ENCODE measurements at regions not wholly inside any gene's neighbourhood (a gene's known extent, or its start where the extent isn't known, plus 50 kb on each side); places are given as distances from the start of the nearest gene placed in this dataset.

- Histone ChIP-seq H3K27me3 (no peaks in the 10 kb centered on the region), H3K9me3 (no peaks in the 10 kb centered on the region), H3K4me1 (peaks cover 0 to 14% (median 1%) of the 10 kb centered on the region in 4 donors), H3K27ac (no peak overlapping the region), H3K4me3 (peak overlapping the region in 3 of 4 donors; percentile 8 to 38 (median 26)), H3K36me3 (no peaks in the 10 kb centered on the region)
- DNase-seq (ENCODE audit: low spot score in 2 of 2): peak; percentile 62 to 86
- TF ChIP-seq CTCF (IDR thresholded peaks at IDR 0.05) (peak; percentile 81 to 91 (median 88)), EP300 (IDR thresholded peaks at IDR 0.05) (no peak), POLR2A (IDR thresholded peaks at IDR 0.05) (no peak)
- 1% methylated on average over 19 of the region's 19 CpGs for WGBS, 2 donors
Measured at GRCh38 chr2:57759822-57760300, 286.7 kb upstream of the VRK2 start.

- DNase-seq (ENCODE audit: low spot score in 2 of 2): no peak
- Histone ChIP-seq H3K36me3 (no peaks in the 10 kb centered on the region), H3K4me3 (peak overlapping the region in 2 of 4 donors; percentile 26 to 38), H3K9me3 (no peaks in the 10 kb centered on the region), H3K27ac (no peak overlapping the region), H3K4me1 (peaks cover 0 to 14% (median 1%) of the 10 kb centered on the region in 4 donors), H3K27me3 (no peaks in the 10 kb centered on the region)
- WGBS, 2 donors: 34 to 55% methylated on average over 4 of the region's 4 CpGs
- TF ChIP-seq POLR2A (IDR thresholded peaks at IDR 0.05) (no peak), EP300 (IDR thresholded peaks at IDR 0.05) (no peak), CTCF (IDR thresholded peaks at IDR 0.05) (no peak)
Measured at GRCh38 chr2:57760381-57760801, 286.2 kb upstream of the VRK2 start.

GRCh38 chr2:57776916-57777315, 269.7 kb upstream of the VRK2 start:
- no peaks in the 10 kb centered on the region for H3K27me3 ChIP-seq
- 79 to 81% methylated on average over 2 of the region's 2 CpGs for WGBS, 2 donors
- no peaks in the 10 kb centered on the region for H3K4me1 ChIP-seq
- no peak overlapping the region for H3K27ac ChIP-seq
- TF ChIP-seq EP300 (IDR thresholded peaks at IDR 0.05): no peak
- H3K9me3 ChIP-seq: no peaks in the 10 kb centered on the region
- DNase-seq (ENCODE audit: low spot score in 2 of 2): no peak
- no peaks in the 10 kb centered on the region for H3K36me3 ChIP-seq
- no peak overlapping the region for H3K4me3 ChIP-seq

GRCh38 chr2:57782587-57782986, 264.0 kb upstream of the VRK2 start:
- Histone ChIP-seq H3K27ac (no peak overlapping the region), H3K4me1 (no peaks in the 10 kb centered on the region), H3K4me3 (no peak overlapping the region), H3K27me3 (no peaks in the 10 kb centered on the region), H3K36me3 (no peaks in the 10 kb centered on the region), H3K9me3 (no peaks in the 10 kb centered on the region)
- DNase-seq (ENCODE audit: low spot score in 2 of 2): no peak
- TF ChIP-seq POLR2A (IDR thresholded peaks at IDR 0.05): no peak
- no peak for TF ChIP-seq CTCF (IDR thresholded peaks at IDR 0.05)
- TF ChIP-seq EP300 (IDR thresholded peaks at IDR 0.05): no peak

- 100% methylated on average over 2 of the region's 2 CpGs for WGBS, 2 donors
- Histone ChIP-seq H3K4me3 (no peak overlapping the region), H3K27me3 (no peaks in the 10 kb centered on the region), H3K36me3 (no peaks in the 10 kb centered on the region), H3K9me3 (peaks cover 0 to 1% (median 0%) of the 10 kb centered on the region in 4 donors), H3K27ac (no peak overlapping the region), H3K4me1 (no peaks in the 10 kb centered on the region)
- DNase-seq (ENCODE audit: low spot score in 2 of 2): no peak
- no peak for TF ChIP-seq CTCF (IDR thresholded peaks at IDR 0.05)
Measured at GRCh38 chr2:57793310-57793709, 253.3 kb upstream of the VRK2 start.

- no peaks in the 10 kb centered on the region for H3K4me1 ChIP-seq
- no peaks in the 10 kb centered on the region for H3K36me3 ChIP-seq
- WGBS, 2 donors: 10 to 28% methylated on average over 2 of the region's 2 CpGs
- H3K27me3 ChIP-seq: no peaks in the 10 kb centered on the region
- no peak for DNase-seq (ENCODE audit: low spot score in 2 of 2)
- TF ChIP-seq EP300 (IDR thresholded peaks at IDR 0.05): no peak
- no peak for TF ChIP-seq POLR2A (IDR thresholded peaks at IDR 0.05)
- TF ChIP-seq CTCF (IDR thresholded peaks at IDR 0.05): no peak
- peaks cover 0 to 11% (median 5%) of the 10 kb centered on the region in 4 donors for H3K9me3 ChIP-seq
- H3K4me3 ChIP-seq: no peak overlapping the region
- no peak overlapping the region for H3K27ac ChIP-seq
Measured at GRCh38 chr2:57796527-57796926, 250.1 kb upstream of the VRK2 start.

All from tibial nerve (tissue), 4 donors.